Body of pancreas (tissue), 4 donors: ENCODE measurements at regions not wholly inside any gene's neighbourhood (a gene's known extent, or its start where the extent isn't known, plus 50 kb on each side); places are given as distances from the start of the nearest gene placed in this dataset.

ENCODE experiments used
- POLR2A ChIP-seq, 3 donors: fragments of 450-650 bp; IDR thresholded peaks; one replicate each; pipeline ENCODE4 v1.6.1; 2016; ENCODE audit warnings: antibody characterized with exemption in 3 of 3, mild to moderate bottlenecking in 2 of 3
- TF ChIP-seq, protein P1 (sequence below), 7 experiments: fragments of 450-650 bp in 4 of 7; fragments of 200-600 bp in 3 of 7; sonication (generic) in 3 of 7; IDR thresholded peaks; one replicate each; pipeline ENCODE4 v1.5.1; 2016 to 2019; ENCODE audit warnings: antibody characterized with exemption in 7 of 7

DNA sequence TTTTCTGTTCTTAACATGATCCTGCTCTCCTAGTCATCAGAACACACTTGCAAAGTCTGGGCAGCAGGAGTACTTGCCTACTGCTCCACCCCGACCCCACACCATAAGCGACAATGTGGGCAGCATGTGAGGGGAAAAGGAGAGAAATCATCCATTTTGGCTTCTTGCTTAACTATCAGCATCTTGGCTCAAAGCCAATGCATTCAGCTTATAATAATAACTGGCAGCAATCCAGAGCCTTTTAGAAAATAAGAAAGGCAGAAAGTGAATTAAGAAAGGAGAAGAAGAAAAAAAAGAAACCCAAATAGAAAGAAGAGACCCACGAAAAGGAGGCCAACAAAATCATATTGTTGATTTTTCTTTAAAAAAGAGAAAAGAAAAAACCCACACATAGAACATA is 930.8 kb downstream of the BCL11B start:
- TF ChIP-seq, protein P1, sequence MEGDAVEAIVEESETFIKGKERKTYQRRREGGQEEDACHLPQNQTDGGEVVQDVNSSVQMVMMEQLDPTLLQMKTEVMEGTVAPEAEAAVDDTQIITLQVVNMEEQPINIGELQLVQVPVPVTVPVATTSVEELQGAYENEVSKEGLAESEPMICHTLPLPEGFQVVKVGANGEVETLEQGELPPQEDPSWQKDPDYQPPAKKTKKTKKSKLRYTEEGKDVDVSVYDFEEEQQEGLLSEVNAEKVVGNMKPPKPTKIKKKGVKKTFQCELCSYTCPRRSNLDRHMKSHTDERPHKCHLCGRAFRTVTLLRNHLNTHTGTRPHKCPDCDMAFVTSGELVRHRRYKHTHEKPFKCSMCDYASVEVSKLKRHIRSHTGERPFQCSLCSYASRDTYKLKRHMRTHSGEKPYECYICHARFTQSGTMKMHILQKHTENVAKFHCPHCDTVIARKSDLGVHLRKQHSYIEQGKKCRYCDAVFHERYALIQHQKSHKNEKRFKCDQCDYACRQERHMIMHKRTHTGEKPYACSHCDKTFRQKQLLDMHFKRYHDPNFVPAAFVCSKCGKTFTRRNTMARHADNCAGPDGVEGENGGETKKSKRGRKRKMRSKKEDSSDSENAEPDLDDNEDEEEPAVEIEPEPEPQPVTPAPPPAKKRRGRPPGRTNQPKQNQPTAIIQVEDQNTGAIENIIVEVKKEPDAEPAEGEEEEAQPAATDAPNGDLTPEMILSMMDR (IDR thresholded peaks at IDR 0.05): no peak
- no peak for TF ChIP-seq POLR2A (IDR thresholded peaks at IDR 0.05)
